GM23338 (cell line): ENCODE measurements at regions not wholly inside any gene's neighbourhood (a gene's known extent, or its start where the extent isn't known, plus 50 kb on each side); places are given as distances from the start of the nearest gene placed in this dataset.
"Not testable (repeated sequence)": the region's sequence is repeated elsewhere in the genome, so short reads cannot be mapped to it uniquely, and the experiment has no call there.

Experiments
- CREB1 ChIP-seq: fragments of 250-450 bp; sonication (Bioruptor Pico); IDR thresholded peaks from 2 replicates; pipeline ENCODE4 v1.5.0; 2020; ENCODE audit warnings: low read depth, mild to moderate bottlenecking, moderate library complexity
- EZH2 ChIP-seq: fragments of 200-600 bp; sonication (generic); IDR thresholded peaks from one replicate; pipeline ENCODE4 v1.8.0; 2017; ENCODE audit warnings: antibody characterized with exemption, mild to moderate bottlenecking, low read depth; ENCODE audit not compliant: unreplicated experiment
- EZH2phosphoT487 ChIP-seq: fragments of 200-600 bp; sonication (generic); IDR thresholded peaks from one replicate; pipeline ENCODE4 v1.8.1; 2018; ENCODE audit warnings: antibody characterized with exemption; ENCODE audit not compliant: unreplicated experiment
- JUNB ChIP-seq: IDR thresholded peaks from one replicate; pipeline ENCODE4 v1.6.1; 2016; ENCODE audit warnings: antibody characterized with exemption; ENCODE audit not compliant: unreplicated experiment
- POLR2AphosphoS5 ChIP-seq: IDR thresholded peaks from 2 replicates; pipeline ENCODE4 v1.6.1; 2016; ENCODE audit warnings: antibody characterized with exemption, low read depth
- STAT1 ChIP-seq: IDR thresholded peaks from one replicate; pipeline ENCODE4 v1.6.1; 2016; ENCODE audit warnings: antibody characterized with exemption; ENCODE audit not compliant: unreplicated experiment
- TF ChIP-seq, protein P1 (sequence below), 2 experiments: fragments of 200-600 bp in 1 of 2; sonication (generic) in 1 of 2; conservative IDR thresholded peaks; 2 replicates each; pipeline versions ENCODE4 v1.5.1 to v1.6.1; 2016 to 2017; ENCODE audit warnings: antibody characterized with exemption in 2 of 2, low read depth in 2 of 2, mild to moderate bottlenecking in 2 of 2, moderate library complexity in 1 of 2
- TF ChIP-seq, protein P2 (sequence below): IDR thresholded peaks from one replicate; pipeline ENCODE4 v1.6.1; 2018; ENCODE audit warnings: antibody characterized with exemption; ENCODE audit not compliant: unreplicated experiment

DNA sequence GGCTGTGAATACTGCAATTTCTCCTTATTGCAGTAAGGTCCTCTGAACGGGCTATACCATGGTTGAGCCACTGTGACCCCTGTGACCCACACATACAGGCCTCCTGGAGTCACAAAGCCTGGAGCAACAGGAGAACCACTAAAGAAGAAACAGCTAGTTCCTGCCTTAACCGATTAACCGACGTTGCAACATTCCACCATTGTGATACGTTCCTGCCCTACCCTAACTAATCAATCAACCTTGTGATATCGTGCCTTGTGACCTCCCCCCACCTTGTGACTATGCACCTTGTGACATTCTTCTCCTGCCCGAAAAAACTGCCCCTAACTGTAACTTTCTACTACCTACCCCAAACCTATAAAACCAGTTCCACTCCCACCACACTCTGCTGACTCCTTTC, 301.5 kb upstream of the MAGEB16 start:
- TF ChIP-seq, protein P1, sequence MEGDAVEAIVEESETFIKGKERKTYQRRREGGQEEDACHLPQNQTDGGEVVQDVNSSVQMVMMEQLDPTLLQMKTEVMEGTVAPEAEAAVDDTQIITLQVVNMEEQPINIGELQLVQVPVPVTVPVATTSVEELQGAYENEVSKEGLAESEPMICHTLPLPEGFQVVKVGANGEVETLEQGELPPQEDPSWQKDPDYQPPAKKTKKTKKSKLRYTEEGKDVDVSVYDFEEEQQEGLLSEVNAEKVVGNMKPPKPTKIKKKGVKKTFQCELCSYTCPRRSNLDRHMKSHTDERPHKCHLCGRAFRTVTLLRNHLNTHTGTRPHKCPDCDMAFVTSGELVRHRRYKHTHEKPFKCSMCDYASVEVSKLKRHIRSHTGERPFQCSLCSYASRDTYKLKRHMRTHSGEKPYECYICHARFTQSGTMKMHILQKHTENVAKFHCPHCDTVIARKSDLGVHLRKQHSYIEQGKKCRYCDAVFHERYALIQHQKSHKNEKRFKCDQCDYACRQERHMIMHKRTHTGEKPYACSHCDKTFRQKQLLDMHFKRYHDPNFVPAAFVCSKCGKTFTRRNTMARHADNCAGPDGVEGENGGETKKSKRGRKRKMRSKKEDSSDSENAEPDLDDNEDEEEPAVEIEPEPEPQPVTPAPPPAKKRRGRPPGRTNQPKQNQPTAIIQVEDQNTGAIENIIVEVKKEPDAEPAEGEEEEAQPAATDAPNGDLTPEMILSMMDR (conservative IDR thresholded peaks at IDR 0.05; ENCODE audit: low read depth in 2 of 2), result not testable (repeated sequence)
- not testable (repeated sequence) for TF ChIP-seq EZH2; POLR2AphosphoS5; STAT1; EZH2phosphoT487; JUNB; CREB1 (CRISPR knock-in tag)
- TF ChIP-seq, protein P2, sequence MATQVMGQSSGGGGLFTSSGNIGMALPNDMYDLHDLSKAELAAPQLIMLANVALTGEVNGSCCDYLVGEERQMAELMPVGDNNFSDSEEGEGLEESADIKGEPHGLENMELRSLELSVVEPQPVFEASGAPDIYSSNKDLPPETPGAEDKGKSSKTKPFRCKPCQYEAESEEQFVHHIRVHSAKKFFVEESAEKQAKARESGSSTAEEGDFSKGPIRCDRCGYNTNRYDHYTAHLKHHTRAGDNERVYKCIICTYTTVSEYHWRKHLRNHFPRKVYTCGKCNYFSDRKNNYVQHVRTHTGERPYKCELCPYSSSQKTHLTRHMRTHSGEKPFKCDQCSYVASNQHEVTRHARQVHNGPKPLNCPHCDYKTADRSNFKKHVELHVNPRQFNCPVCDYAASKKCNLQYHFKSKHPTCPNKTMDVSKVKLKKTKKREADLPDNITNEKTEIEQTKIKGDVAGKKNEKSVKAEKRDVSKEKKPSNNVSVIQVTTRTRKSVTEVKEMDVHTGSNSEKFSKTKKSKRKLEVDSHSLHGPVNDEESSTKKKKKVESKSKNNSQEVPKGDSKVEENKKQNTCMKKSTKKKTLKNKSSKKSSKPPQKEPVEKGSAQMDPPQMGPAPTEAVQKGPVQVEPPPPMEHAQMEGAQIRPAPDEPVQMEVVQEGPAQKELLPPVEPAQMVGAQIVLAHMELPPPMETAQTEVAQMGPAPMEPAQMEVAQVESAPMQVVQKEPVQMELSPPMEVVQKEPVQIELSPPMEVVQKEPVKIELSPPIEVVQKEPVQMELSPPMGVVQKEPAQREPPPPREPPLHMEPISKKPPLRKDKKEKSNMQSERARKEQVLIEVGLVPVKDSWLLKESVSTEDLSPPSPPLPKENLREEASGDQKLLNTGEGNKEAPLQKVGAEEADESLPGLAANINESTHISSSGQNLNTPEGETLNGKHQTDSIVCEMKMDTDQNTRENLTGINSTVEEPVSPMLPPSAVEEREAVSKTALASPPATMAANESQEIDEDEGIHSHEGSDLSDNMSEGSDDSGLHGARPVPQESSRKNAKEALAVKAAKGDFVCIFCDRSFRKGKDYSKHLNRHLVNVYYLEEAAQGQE, result not testable (repeated sequence)
